ENCODE measurements at regions not wholly inside any gene's neighbourhood (a gene's known extent, or its start where the extent isn't known, plus 50 kb on each side); places are given as distances from the start of the nearest gene placed in this dataset.

GRCh38 chr9:68644831-68645230 lies 60.2 kb upstream of the PIP5K1B start:
- H3K9me3 Mint-ChIP-seq, result no peaks in the 10 kb centered on the region
- peaks cover 0 to 3% (median 0%) of the 10 kb centered on the region in 4 donors for H3K4me1 Mint-ChIP-seq
- H3K4me3 Mint-ChIP-seq, result no peak overlapping the region
- no peaks in the 10 kb centered on the region for H3K4me1 ChIP-seq (ENCODE audit: insufficient read depth, low read length)
- ChIA-PET POLR2A (ENCODE audit: partially characterized antibody) (no interaction called here), CTCF (ENCODE audit: partially characterized antibody) (no interaction called here)
- H3K36me3 Mint-ChIP-seq, result no peaks in the 10 kb centered on the region
- H3K9me3 ChIP-seq (ENCODE audit: control insufficient read depth in 1 of 2, low read length in 2 of 2), result no peaks in the 10 kb centered on the region
- H3K27me3 ChIP-seq (ENCODE audit: insufficient read depth, low read length), result no peaks in the 10 kb centered on the region
- H3K36me3 ChIP-seq (ENCODE audit: insufficient read depth, low read length), result no peaks in the 10 kb centered on the region
- no peak overlapping the region for H3K27ac ChIP-seq (ENCODE audit: low read depth, low read length)
- H3K27ac Mint-ChIP-seq, result no peak overlapping the region
- intact Hi-C loops (cut with micrococcal nuclease), result no loop called here
- H3K4me3 ChIP-seq (ENCODE audit: low read length in 2 of 2), result no peak overlapping the region
- DNase-seq, result no peak
- H3K27me3 Mint-ChIP-seq, result peaks cover 2 to 7% of the 10 kb centered on the region in 2 donors

- POLR2A ChIA-PET (ENCODE audit: partially characterized antibody), result no interaction called here
- intact Hi-C loops (cut with micrococcal nuclease), result no loop called here
Observed at GRCh38 chr9:68648164-68648563, 56.9 kb upstream of the PIP5K1B start.

GRCh38 chr9:68648971-68649370 lies 56.1 kb upstream of the PIP5K1B start:
- Mint-ChIP-seq H3K27me3 (peaks cover 10 to 26% of the 10 kb centered on the region in 2 donors), H3K4me3 (no peak overlapping the region), H3K4me1 (peaks cover 0 to 3% (median 0%) of the 10 kb centered on the region in 4 donors), H3K27ac (no peak overlapping the region), H3K9me3 (no peaks in the 10 kb centered on the region), H3K36me3 (no peaks in the 10 kb centered on the region)
- H3K36me3 ChIP-seq (ENCODE audit: insufficient read depth, low read length), result no peaks in the 10 kb centered on the region
- H3K27me3 ChIP-seq (ENCODE audit: insufficient read depth, low read length), result no peaks in the 10 kb centered on the region
- intact Hi-C loops (cut with micrococcal nuclease), result no loop called here
- POLR2A ChIA-PET (ENCODE audit: partially characterized antibody), result no interaction called here
- no peaks in the 10 kb centered on the region for H3K4me1 ChIP-seq (ENCODE audit: insufficient read depth, low read length)
- no peak overlapping the region for H3K4me3 ChIP-seq (ENCODE audit: low read length in 2 of 2)
- no peak overlapping the region for H3K27ac ChIP-seq (ENCODE audit: low read depth, low read length)
- DNase-seq, result no peak
- CTCF ChIA-PET (ENCODE audit: partially characterized antibody), result no interaction called here
- no peaks in the 10 kb centered on the region for H3K9me3 ChIP-seq (ENCODE audit: control insufficient read depth in 1 of 2, low read length in 2 of 2)

More at GRCh38 chr9:68648164-68648563, 56.9 kb upstream of the PIP5K1B start:
- no peaks in the 10 kb centered on the region for H3K27me3 ChIP-seq (ENCODE audit: insufficient read depth, low read length)
- no peaks in the 10 kb centered on the region for H3K36me3 ChIP-seq (ENCODE audit: insufficient read depth, low read length)
- no peak overlapping the region for H3K4me3 Mint-ChIP-seq
- H3K9me3 Mint-ChIP-seq, result no peaks in the 10 kb centered on the region
- DNase-seq, result no peak
- H3K27ac ChIP-seq (ENCODE audit: low read depth, low read length), result no peak overlapping the region
- H3K4me1 Mint-ChIP-seq, result peaks cover 0 to 3% (median 0%) of the 10 kb centered on the region in 4 donors
- CTCF ChIA-PET (ENCODE audit: partially characterized antibody), result no interaction called here
- no peaks in the 10 kb centered on the region for H3K4me1 ChIP-seq (ENCODE audit: insufficient read depth, low read length)
- H3K4me3 ChIP-seq (ENCODE audit: low read length in 2 of 2), result no peak overlapping the region
- peaks cover 7 to 24% of the 10 kb centered on the region in 2 donors for H3K27me3 Mint-ChIP-seq
- no peak overlapping the region for H3K27ac Mint-ChIP-seq
- H3K9me3 ChIP-seq (ENCODE audit: control insufficient read depth in 1 of 2, low read length in 2 of 2), result no peaks in the 10 kb centered on the region
- H3K36me3 Mint-ChIP-seq, result no peaks in the 10 kb centered on the region

- H3K27ac ChIP-seq (ENCODE audit: low read depth, low read length), result no peak overlapping the region
- H3K36me3 ChIP-seq (ENCODE audit: insufficient read depth, low read length), result no peaks in the 10 kb centered on the region
- POLR2A ChIA-PET (ENCODE audit: partially characterized antibody), result no interaction called here
- no peak for DNase-seq
- H3K27me3 ChIP-seq (ENCODE audit: insufficient read depth, low read length), result no peaks in the 10 kb centered on the region
- intact Hi-C loops (cut with micrococcal nuclease), result no loop called here
- Mint-ChIP-seq H3K9me3 (no peaks in the 10 kb centered on the region), H3K27ac (no peak overlapping the region), H3K27me3 (peaks cover 18 to 28% of the 10 kb centered on the region in 2 donors), H3K36me3 (no peaks in the 10 kb centered on the region), H3K4me1 (no peaks in the 10 kb centered on the region), H3K4me3 (no peak overlapping the region)
- no peak overlapping the region for H3K4me3 ChIP-seq (ENCODE audit: low read length in 2 of 2)
- H3K4me1 ChIP-seq (ENCODE audit: insufficient read depth, low read length), result no peaks in the 10 kb centered on the region
- CTCF ChIA-PET (ENCODE audit: partially characterized antibody), result interaction anchor here (0.6 kb wide), 1 partner anchor 340 kb away, joined by 3 read pairs; no protein-coding TSS in a partner anchor
- no peaks in the 10 kb centered on the region for H3K9me3 ChIP-seq (ENCODE audit: control insufficient read depth in 1 of 2, low read length in 2 of 2)
Observed at GRCh38 chr9:68651280-68651893, 53.7 kb upstream of the PIP5K1B start.

- ChIA-PET CTCF (ENCODE audit: partially characterized antibody) (no interaction called here), POLR2A (ENCODE audit: partially characterized antibody) (no interaction called here)
- Histone ChIP-seq H3K4me1 (ENCODE audit: insufficient read depth, low read length) (no peaks in the 10 kb centered on the region), H3K36me3 (ENCODE audit: insufficient read depth, low read length) (no peaks in the 10 kb centered on the region), H3K9me3 (ENCODE audit: control insufficient read depth in 1 of 2, low read length in 2 of 2) (no peaks in the 10 kb centered on the region), H3K27ac (ENCODE audit: low read depth, low read length) (no peak overlapping the region), H3K4me3 (ENCODE audit: low read length in 2 of 2) (no peak overlapping the region), H3K27me3 (ENCODE audit: insufficient read depth, low read length) (no peaks in the 10 kb centered on the region)
- Mint-ChIP-seq H3K36me3 (no peaks in the 10 kb centered on the region), H3K4me3 (no peak overlapping the region), H3K27me3 (peaks cover 18 to 34% of the 10 kb centered on the region in 2 donors), H3K9me3 (no peaks in the 10 kb centered on the region), H3K4me1 (no peaks in the 10 kb centered on the region), H3K27ac (no peak overlapping the region)
- intact Hi-C loops (cut with micrococcal nuclease), result no loop called here
- DNase-seq, result no peak
Observed at GRCh38 chr9:68653141-68653595, 51.9 kb upstream of the PIP5K1B start.

GRCh38 chr9:68654075-68654474 lies 51.0 kb upstream of the PIP5K1B start:
- ChIA-PET CTCF (ENCODE audit: partially characterized antibody) (no interaction called here), POLR2A (ENCODE audit: partially characterized antibody) (no interaction called here)
- H3K27me3 Mint-ChIP-seq, result peaks cover 21 to 34% of the 10 kb centered on the region in 2 donors
- DNase-seq, result no peak
- Histone ChIP-seq H3K4me3 (ENCODE audit: low read length in 2 of 2) (no peak overlapping the region), H3K27ac (ENCODE audit: low read depth, low read length) (no peak overlapping the region), H3K27me3 (ENCODE audit: insufficient read depth, low read length) (no peaks in the 10 kb centered on the region), H3K4me1 (ENCODE audit: insufficient read depth, low read length) (no peaks in the 10 kb centered on the region), H3K36me3 (ENCODE audit: insufficient read depth, low read length) (no peaks in the 10 kb centered on the region), H3K9me3 (ENCODE audit: control insufficient read depth in 1 of 2, low read length in 2 of 2) (no peaks in the 10 kb centered on the region)
- no peak overlapping the region for H3K27ac Mint-ChIP-seq
- intact Hi-C loops (cut with micrococcal nuclease), result no loop called here
- no peaks in the 10 kb centered on the region for H3K4me1 Mint-ChIP-seq
- H3K4me3 Mint-ChIP-seq, result no peak overlapping the region
- no peaks in the 10 kb centered on the region for H3K36me3 Mint-ChIP-seq
- no peaks in the 10 kb centered on the region for H3K9me3 Mint-ChIP-seq

All from CD4-positive, alpha-beta memory T cell (primary cell).